B cell (primary cell): ENCODE measurements at regions not wholly inside any gene's neighbourhood (a gene's known extent, or its start where the extent isn't known, plus 50 kb on each side); places are given as distances from the start of the nearest gene placed in this dataset.

ENCODE experiments used
- ATAC-seq: fragments of 200-7000 bp; cut with Tn5 transposase; one replicate; pipeline ENCODE4 v1.10.0; 2021; ENCODE audit warnings: low read depth, mild to moderate bottlenecking, moderate number of reproducible peaks, moderate library complexity
- CTCF ChIA-PET: fragments of 350-600 bp; sonication (Branson Sonifier 250); formaldehyde crosslinking; loops from one replicate; lab custom pipeline; 2021; ENCODE audit warnings: antibody characterized with exemption, inconsistent platforms; lab: Charles Lee
- POLR2A ChIA-PET: fragments of 350-600 bp; sonication (Branson Sonifier 250); formaldehyde crosslinking; loops from one replicate; lab custom pipeline; 2021; ENCODE audit warnings: antibody characterized with exemption; lab: Charles Lee
- DNase-seq: peaks from one replicate; pipeline ENCODE4 v3.0.0; 2013
- H2AFZ ChIP-seq: 2 replicates; pipeline ENCODE4 v1.6.1; 2012; ENCODE audit warnings: mild to moderate bottlenecking, low read depth, low read length; ENCODE audit not compliant: insufficient read depth, poor library complexity, severe bottlenecking
- H3K27ac ChIP-seq, 2 donors: 1 replicate in 1 of 2; 2 replicates in 1 of 2; pipeline ENCODE4 v1.5.1; 2012 to 2013; ENCODE audit warnings: low read length in 2 of 2, mild to moderate bottlenecking in 2 of 2, moderate library complexity in 1 of 2
- H3K27me3 ChIP-seq, 4 experiments: fragments of 200-600 bp in 1 of 4; sonication (generic) in 1 of 4; replicated peaks in 1 of 4; 1 replicate in 2 of 4; 2 replicates in 2 of 4; pipeline versions ENCODE4 v1.6.1 to v1.7.0; 2013 to 2016; ENCODE audit warnings: low read length in 3 of 4, mild to moderate bottlenecking in 2 of 4, mixed read lengths in 1 of 4, moderate library complexity in 1 of 4; ENCODE audit not compliant: insufficient read depth in 4 of 4, control insufficient read depth in 3 of 4; ENCODE audit errors: control extremely low read depth in 1 of 4
- H3K36me3 ChIP-seq, 2 experiments: replicated peaks in 1 of 2; 1 replicate in 1 of 2; 2 replicates in 1 of 2; pipeline versions ENCODE4 v1.6.1 to v1.7.1; 2013; ENCODE audit warnings: low read length in 1 of 2; ENCODE audit not compliant: insufficient read depth in 2 of 2, control insufficient read depth in 1 of 2; ENCODE audit errors: control extremely low read depth in 1 of 2, extremely low read depth in 1 of 2
- H3K4me1 ChIP-seq, 2 donors: fragments of 200-600 bp in 1 of 2; sonication (generic) in 1 of 2; 1 replicate in 1 of 2; 2 replicates in 1 of 2; pipeline versions ENCODE4 v1.5.1 to v1.6.1; 2013 to 2017; ENCODE audit warnings: low read length in 2 of 2; ENCODE audit not compliant: control insufficient read depth in 2 of 2, insufficient read depth in 2 of 2
- H3K4me2 ChIP-seq: replicated peaks from 2 replicates; pipeline ENCODE3; 2012; ENCODE audit warnings: mild to moderate bottlenecking, low read depth, low read length; ENCODE audit not compliant: poor library complexity, severe bottlenecking
- H3K4me3 ChIP-seq, 5 experiments: fragments of 200-600 bp in 1 of 5; sonication (generic) in 1 of 5; 1 replicate in 3 of 5; 2 replicates in 2 of 5; pipeline versions ENCODE4 v1.5.1 to v1.7.0; 2011 to 2016; ENCODE audit warnings: low read length in 4 of 5, mild to moderate bottlenecking in 4 of 5, low read depth in 2 of 5, control low read depth in 1 of 5, moderate library complexity in 1 of 5; ENCODE audit not compliant: insufficient read depth in 1 of 5; ENCODE audit errors: control extremely low read depth in 1 of 5, extremely low read depth in 1 of 5
- H3K79me2 ChIP-seq: fragments of 200-600 bp; sonication (generic); one replicate; pipeline ENCODE4 v1.6.0; 2016; ENCODE audit warnings: low read length; ENCODE audit not compliant: control insufficient read depth, insufficient read depth
- H3K9ac ChIP-seq: fragments of 200-600 bp; sonication (generic); 2 replicates; pipeline ENCODE4 v1.6.1; 2017; ENCODE audit warnings: mild to moderate bottlenecking, low read length, moderate library complexity
- H3K9me3 ChIP-seq, 3 donors: one replicate each; pipeline versions ENCODE4 v1.6.1 to v1.7.1; 2013; ENCODE audit warnings: low read length in 2 of 3; ENCODE audit not compliant: control insufficient read depth in 2 of 3, insufficient read depth in 1 of 3; ENCODE audit errors: control extremely low read depth in 1 of 3
- H4K20me1 ChIP-seq: 2 replicates; pipeline ENCODE4 v1.6.0; 2012; ENCODE audit warnings: mild to moderate bottlenecking, low read length; ENCODE audit not compliant: insufficient read depth, control insufficient read depth, poor library complexity, severe bottlenecking
- H3K27ac Mint-ChIP-seq: one replicate; pipeline ENCODE4 v1.8.0; 2021; ENCODE audit warnings: mixed read lengths
- H3K27me3 Mint-ChIP-seq: one replicate; pipeline ENCODE4 v1.8.0; 2021; ENCODE audit warnings: mixed read lengths
- H3K4me1 Mint-ChIP-seq: one replicate; pipeline ENCODE4 v1.8.0; 2021; ENCODE audit warnings: mixed read lengths
- H3K4me3 Mint-ChIP-seq: one replicate; pipeline ENCODE4 v1.8.0; 2021; ENCODE audit warnings: mixed read lengths
- H3K9me3 Mint-ChIP-seq: one replicate; pipeline ENCODE4 v1.8.0; 2022; ENCODE audit warnings: mixed read lengths; ENCODE audit not compliant: insufficient read depth
- EZH2 ChIP-seq: IDR thresholded peaks from 2 replicates; pipeline ENCODE4 v1.6.1; 2012; ENCODE audit warnings: borderline replicate concordance, low read depth, mild to moderate bottlenecking, moderate library complexity, low read length; ENCODE audit not compliant: insufficient read depth, poor library complexity, severe bottlenecking
- WGBS: methylation state at CpG from one replicate; pipeline ENCODE4 v1.1.5; 2013; ENCODE audit warnings: missing lambda C conversion rate; ENCODE audit not compliant: insufficient coverage; 5-methylcytosine and 5-hydroxymethylcytosine counted together
- intact Hi-C: fragments of 100-400 bp; cut with micrococcal nuclease; formaldehyde crosslinking; loops from one replicate; pipeline ENCODE4 v1.10.0; 2022
- TF ChIP-seq, protein P1 (sequence below): fragments of 200-600 bp; IDR thresholded peaks from one replicate; pipeline ENCODE4 v1.8.0; 2022; ENCODE audit warnings: antibody characterized with exemption, mild to moderate bottlenecking

DNA sequence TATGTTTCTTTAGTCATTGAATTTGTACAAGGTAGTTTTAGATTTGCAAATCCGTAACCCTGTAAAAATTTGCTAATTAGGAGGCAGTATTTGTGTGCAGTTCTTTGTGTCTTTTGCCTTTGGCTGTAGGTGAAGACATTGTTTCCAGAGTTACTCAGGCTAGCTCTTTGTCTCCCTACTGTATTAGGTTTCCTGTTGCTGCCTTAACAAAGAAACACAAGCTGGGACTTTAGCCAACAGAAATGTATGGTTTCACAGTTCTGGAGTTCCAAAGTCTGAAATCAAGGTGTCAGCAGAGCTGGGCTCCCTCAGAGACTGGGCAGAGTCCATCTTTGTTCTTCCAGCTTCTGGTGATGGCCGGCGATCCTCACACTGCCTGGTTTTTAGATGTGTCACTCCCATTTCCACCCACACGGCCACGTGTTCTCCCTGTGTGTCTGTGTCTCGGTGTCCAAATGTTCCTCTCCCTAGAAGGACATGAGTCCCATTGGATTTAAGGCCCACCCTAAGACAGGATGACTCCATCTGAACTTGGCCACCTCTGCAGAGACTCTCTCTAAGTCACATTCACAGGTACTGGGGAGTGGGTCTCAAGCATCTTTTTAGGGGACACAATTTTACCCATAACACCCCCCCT, 309.7 kb downstream of the GALR1 start:
- H2AFZ ChIP-seq, result no peak overlapping the region
- no peaks in the 10 kb centered on the region for H3K36me3 ChIP-seq
- 79% methylated on average over 6 of the region's 6 CpGs for WGBS
- no peak overlapping the region for H3K9ac ChIP-seq
- no peak for DNase-seq
- H3K4me2 ChIP-seq, result no peak overlapping the region
- CTCF ChIA-PET, result no interaction called here
- intact Hi-C loops, result no loop called here
- H3K79me2 ChIP-seq, result no peaks in the 10 kb centered on the region
- no peak for ATAC-seq
- Mint-ChIP-seq H3K4me1 (no peaks in the 10 kb centered on the region), H3K27ac (no peak overlapping the region), H3K27me3 (peaks cover 5% of the 10 kb centered on the region), H3K4me3 (no peak overlapping the region), H3K9me3 (no peaks in the 10 kb centered on the region)
- POLR2A ChIA-PET, result no interaction called here
- no peaks in the 10 kb centered on the region for H3K9me3 ChIP-seq
- no peaks in the 10 kb centered on the region for H3K4me1 ChIP-seq
- no peak overlapping the region for H3K27ac ChIP-seq
- H3K27me3 ChIP-seq, result no peaks in the 10 kb centered on the region
- H4K20me1 ChIP-seq, result no peaks in the 10 kb centered on the region
- H3K4me3 ChIP-seq, result no peak overlapping the region
- TF ChIP-seq, protein P1, sequence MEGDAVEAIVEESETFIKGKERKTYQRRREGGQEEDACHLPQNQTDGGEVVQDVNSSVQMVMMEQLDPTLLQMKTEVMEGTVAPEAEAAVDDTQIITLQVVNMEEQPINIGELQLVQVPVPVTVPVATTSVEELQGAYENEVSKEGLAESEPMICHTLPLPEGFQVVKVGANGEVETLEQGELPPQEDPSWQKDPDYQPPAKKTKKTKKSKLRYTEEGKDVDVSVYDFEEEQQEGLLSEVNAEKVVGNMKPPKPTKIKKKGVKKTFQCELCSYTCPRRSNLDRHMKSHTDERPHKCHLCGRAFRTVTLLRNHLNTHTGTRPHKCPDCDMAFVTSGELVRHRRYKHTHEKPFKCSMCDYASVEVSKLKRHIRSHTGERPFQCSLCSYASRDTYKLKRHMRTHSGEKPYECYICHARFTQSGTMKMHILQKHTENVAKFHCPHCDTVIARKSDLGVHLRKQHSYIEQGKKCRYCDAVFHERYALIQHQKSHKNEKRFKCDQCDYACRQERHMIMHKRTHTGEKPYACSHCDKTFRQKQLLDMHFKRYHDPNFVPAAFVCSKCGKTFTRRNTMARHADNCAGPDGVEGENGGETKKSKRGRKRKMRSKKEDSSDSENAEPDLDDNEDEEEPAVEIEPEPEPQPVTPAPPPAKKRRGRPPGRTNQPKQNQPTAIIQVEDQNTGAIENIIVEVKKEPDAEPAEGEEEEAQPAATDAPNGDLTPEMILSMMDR, result no peak
- no peak for TF ChIP-seq EZH2

DNA sequence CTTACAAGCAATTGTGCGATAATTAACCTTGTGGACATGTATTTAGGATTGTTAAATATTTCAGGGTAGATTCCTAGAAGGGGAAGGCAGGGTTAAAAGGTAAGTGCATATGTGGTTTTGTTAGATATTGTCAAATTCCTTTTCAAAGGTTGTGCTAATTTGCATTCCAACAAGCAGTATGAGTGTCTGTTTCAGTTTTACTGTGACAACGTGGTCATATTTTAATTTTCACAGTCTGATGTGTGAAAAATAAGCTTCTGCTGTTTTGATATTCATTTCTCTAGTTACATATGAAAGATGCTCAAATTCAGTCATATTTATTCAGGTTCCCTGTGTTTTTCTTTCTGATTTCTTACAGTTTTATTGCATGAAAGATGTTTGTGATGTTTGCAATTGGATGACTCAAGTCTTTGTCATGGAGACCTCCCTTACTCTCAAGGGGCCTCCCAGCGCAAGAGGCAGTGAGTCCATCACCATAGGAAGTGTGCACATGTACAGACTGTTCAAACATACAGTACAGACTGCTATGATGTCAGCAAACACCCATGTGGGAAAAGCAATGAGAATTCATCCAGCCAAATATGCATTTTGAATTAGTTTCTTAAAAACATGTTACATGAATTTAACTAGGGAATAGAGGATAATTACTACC, 310.8 kb downstream of the GALR1 start:
- H3K4me1 ChIP-seq, result no peaks in the 10 kb centered on the region
- no peak overlapping the region for H3K4me2 ChIP-seq
- H3K9me3 ChIP-seq, result no peaks in the 10 kb centered on the region
- Mint-ChIP-seq H3K9me3 (no peaks in the 10 kb centered on the region), H3K27ac (no peak overlapping the region), H3K4me3 (no peak overlapping the region), H3K27me3 (peaks cover 5% of the 10 kb centered on the region), H3K4me1 (no peaks in the 10 kb centered on the region)
- CTCF ChIA-PET, result no interaction called here
- H3K27ac ChIP-seq, result no peak overlapping the region
- POLR2A ChIA-PET, result no interaction called here
- WGBS, result 80% methylated on average over 1 of the region's 3 CpGs
- no peak for TF ChIP-seq EZH2
- intact Hi-C loops, result no loop called here
- H3K9ac ChIP-seq, result no peak overlapping the region
- no peak for ATAC-seq
- DNase-seq, result no peak
- no peaks in the 10 kb centered on the region for H3K27me3 ChIP-seq
- H3K4me3 ChIP-seq, result no peak overlapping the region
- H2AFZ ChIP-seq, result no peak overlapping the region
- H4K20me1 ChIP-seq, result no peaks in the 10 kb centered on the region
- H3K36me3 ChIP-seq, result no peaks in the 10 kb centered on the region
- no peaks in the 10 kb centered on the region for H3K79me2 ChIP-seq
